ENCODE measurements at regions not wholly inside any gene's neighbourhood (a gene's known extent, or its start where the extent isn't known, plus 50 kb on each side); places are given as distances from the start of the nearest gene placed in this dataset.

DNA sequence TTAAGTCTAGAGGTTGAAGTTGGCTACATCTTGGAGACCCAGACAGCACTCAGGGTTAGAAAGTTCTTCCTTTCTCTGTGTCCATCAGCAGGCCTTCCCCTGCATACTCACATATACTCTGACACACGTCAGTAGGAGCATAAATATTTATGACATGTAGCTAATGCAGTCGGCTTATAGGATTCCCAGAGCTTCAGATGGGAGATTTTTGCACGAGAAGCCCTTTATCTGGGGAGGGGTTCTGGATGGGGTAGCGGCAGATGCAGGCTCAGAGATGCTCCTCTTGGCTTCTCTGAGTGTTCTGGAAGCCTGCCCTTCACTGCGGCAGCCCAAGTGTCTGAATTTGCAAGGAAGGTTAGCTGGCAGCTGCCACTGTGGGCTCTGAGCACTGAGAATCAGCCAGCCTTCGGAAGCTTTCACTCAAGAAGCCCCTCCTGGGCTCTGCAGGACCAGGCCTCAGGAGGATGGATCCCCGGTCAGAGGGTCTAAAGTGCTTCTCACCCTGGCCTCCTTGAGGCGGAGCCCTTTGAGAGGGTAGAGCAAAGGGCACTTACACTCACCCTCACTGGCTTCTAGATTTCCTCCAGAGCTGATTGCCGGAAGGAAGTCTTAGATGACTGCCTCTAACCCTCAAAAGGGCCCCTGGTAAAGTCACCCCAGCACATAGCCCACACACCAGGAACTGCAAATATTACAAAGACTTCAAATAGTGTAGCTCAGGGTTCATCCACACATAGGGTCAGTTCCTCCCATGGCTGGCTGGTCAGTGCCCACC, 68.1 kb upstream of the NFASC start:
- no peak overlapping the region for H2BK15ac ChIP-seq (ENCODE audit: low read depth, low read length)
- Mint-ChIP-seq H3K36me3 (ENCODE audit: insufficient read depth in 1 of 3, low read depth in 3 of 3) (no peaks in the 10 kb centered on the region), H3K9me3 (no peaks in the 10 kb centered on the region; a peak in 1 of 5 replicates), H3K27ac (no peak overlapping the region), H3K27me3 (ENCODE audit: low read depth) (peaks cover 43% of the 10 kb centered on the region), H3K4me3 (no peak overlapping the region), H3K4me1 (peaks cover 4 to 7% of the 10 kb centered on the region in 2 experiments)
- no peaks in the 10 kb centered on the region for H3K23me2 ChIP-seq (ENCODE audit: insufficient read length, low read depth, low read length, poor library complexity, severe bottlenecking)
- no peaks in the 10 kb centered on the region for H3K4me1 ChIP-seq (ENCODE audit: insufficient read depth, low read length)
- no peaks in the 10 kb centered on the region for H3K79me1 ChIP-seq (ENCODE audit: insufficient read depth, low read depth, low read length, poor library complexity, severe bottlenecking)
- H4K5ac ChIP-seq (ENCODE audit: insufficient read length, low read depth, low read length), result no peak overlapping the region
- DNase-seq, result no peak
- H3K79me2 ChIP-seq (ENCODE audit: insufficient read depth, low read length), result no peaks in the 10 kb centered on the region
- H3K9ac ChIP-seq (ENCODE audit: extremely low read depth, insufficient read length, low read length), result no peak overlapping the region
- H3K4me2 ChIP-seq (ENCODE audit: insufficient read depth, insufficient read length, low read length), result no peak overlapping the region
- no peak overlapping the region for H2BK5ac ChIP-seq (ENCODE audit: insufficient read length, low read length)
- WGBS (ENCODE audit: extremely low coverage, insufficient read length, low lambda C conversion rate), result no CpG with 5 or more reads among the region's 9 CpGs
- TF ChIP-seq, protein P1, sequence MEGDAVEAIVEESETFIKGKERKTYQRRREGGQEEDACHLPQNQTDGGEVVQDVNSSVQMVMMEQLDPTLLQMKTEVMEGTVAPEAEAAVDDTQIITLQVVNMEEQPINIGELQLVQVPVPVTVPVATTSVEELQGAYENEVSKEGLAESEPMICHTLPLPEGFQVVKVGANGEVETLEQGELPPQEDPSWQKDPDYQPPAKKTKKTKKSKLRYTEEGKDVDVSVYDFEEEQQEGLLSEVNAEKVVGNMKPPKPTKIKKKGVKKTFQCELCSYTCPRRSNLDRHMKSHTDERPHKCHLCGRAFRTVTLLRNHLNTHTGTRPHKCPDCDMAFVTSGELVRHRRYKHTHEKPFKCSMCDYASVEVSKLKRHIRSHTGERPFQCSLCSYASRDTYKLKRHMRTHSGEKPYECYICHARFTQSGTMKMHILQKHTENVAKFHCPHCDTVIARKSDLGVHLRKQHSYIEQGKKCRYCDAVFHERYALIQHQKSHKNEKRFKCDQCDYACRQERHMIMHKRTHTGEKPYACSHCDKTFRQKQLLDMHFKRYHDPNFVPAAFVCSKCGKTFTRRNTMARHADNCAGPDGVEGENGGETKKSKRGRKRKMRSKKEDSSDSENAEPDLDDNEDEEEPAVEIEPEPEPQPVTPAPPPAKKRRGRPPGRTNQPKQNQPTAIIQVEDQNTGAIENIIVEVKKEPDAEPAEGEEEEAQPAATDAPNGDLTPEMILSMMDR (conservative IDR thresholded peaks at IDR 0.05), result no peak
- no peaks in the 10 kb centered on the region for H4K20me1 ChIP-seq (ENCODE audit: control insufficient read depth, insufficient read depth, insufficient read length)
- H3K27me3 ChIP-seq (ENCODE audit: insufficient read depth, low read length), result no peaks in the 10 kb centered on the region
- H4K91ac ChIP-seq (ENCODE audit: insufficient read length, low read depth, low read length), result no peak overlapping the region
- no peak overlapping the region for H3K4ac ChIP-seq (ENCODE audit: low read depth, low read length)
- H3K14ac ChIP-seq (ENCODE audit: insufficient read depth, low read length), result no peak overlapping the region
- no peak overlapping the region for H3K23ac ChIP-seq (ENCODE audit: insufficient read length, low read depth, low read length)
- H2BK12ac ChIP-seq (ENCODE audit: insufficient read length, low read depth, low read length), result no peak overlapping the region
- H3K18ac ChIP-seq (ENCODE audit: insufficient read length, low read depth, low read length), result no peak overlapping the region
- H3K27ac ChIP-seq (ENCODE audit: insufficient read length, low read depth, low read length), result no peak overlapping the region
- H4K8ac ChIP-seq (replicated peaks; ENCODE audit: insufficient read length, low read depth, low read length), result no peak overlapping the region
- H2BK120ac ChIP-seq (ENCODE audit: low read depth, low read length, poor library complexity, severe bottlenecking), result no peak overlapping the region
- H3T11ph ChIP-seq (ENCODE audit: low read length), result no peak overlapping the region
- no peak overlapping the region for H2AFZ ChIP-seq (ENCODE audit: low read length)
- H3K9me3 ChIP-seq (ENCODE audit: control insufficient read depth, low read depth, low read length), result no peaks in the 10 kb centered on the region
- no peak overlapping the region for H2AK5ac ChIP-seq (ENCODE audit: insufficient read length, low read length)
- no peak overlapping the region for H2BK20ac ChIP-seq (ENCODE audit: low read depth, low read length, poor library complexity, severe bottlenecking)
- no peak overlapping the region for H3K56ac ChIP-seq (ENCODE audit: insufficient read length, low read depth, low read length)
